T-helper 17 cell (primary cell): ENCODE measurements at regions not wholly inside any gene's neighbourhood (a gene's known extent, or its start where the extent isn't known, plus 50 kb on each side); places are given as distances from the start of the nearest gene placed in this dataset.
A peak's percentile ranks its signal among the peaks of the same experiment; 100 is the strongest.

Experiments used
- ATAC-seq: fragments of 150-1000 bp; cut with Tn5 transposase; 2 replicates; pipeline ENCODE4 v1.10.0; 2021; ENCODE audit warnings: mild to moderate bottlenecking, moderate library complexity
- DNase-seq, 3 donors: peaks; one replicate each; pipeline versions ENCODE4 v3.0.0 to v3.0.0-alpha.2; 2020 to 2021
- H3K9me3 ChIP-seq: one replicate; pipeline ENCODE4 v1.7.0; 2013; ENCODE audit warnings: low read length, mild to moderate bottlenecking; ENCODE audit not compliant: control insufficient read depth, poor library complexity, severe bottlenecking
- H3K27ac Mint-ChIP-seq: one replicate; pipeline ENCODE4 v1.8.0; 2022; ENCODE audit warnings: mild to moderate bottlenecking, moderate library complexity, mixed read lengths
- H3K27me3 Mint-ChIP-seq: one replicate; pipeline ENCODE4 v1.8.0; 2022; ENCODE audit warnings: mixed read lengths
- H3K36me3 Mint-ChIP-seq: one replicate; pipeline ENCODE4 v1.8.0; 2022; ENCODE audit warnings: low read depth, mixed read lengths
- H3K4me1 Mint-ChIP-seq: one replicate; pipeline ENCODE4 v1.8.0; 2022; ENCODE audit warnings: mild to moderate bottlenecking, mixed read lengths
- H3K4me3 Mint-ChIP-seq: one replicate; pipeline ENCODE4 v1.8.0; 2022; ENCODE audit warnings: mild to moderate bottlenecking, moderate library complexity, mixed read lengths

- no peak for ATAC-seq
Observed at GRCh38 chr16:14002416-14002990, 68.6 kb upstream of the MRTFB start.

GRCh38 chr16:14003074-14003570 lies 68.0 kb upstream of the MRTFB start:
- Mint-ChIP-seq H3K27me3 (peaks cover 40% of the 10 kb centered on the region), H3K4me1 (peaks cover 9% of the 10 kb centered on the region), H3K27ac (peak overlapping the region; percentile 2), H3K36me3 (no peaks in the 10 kb centered on the region), H3K4me3 (no peak overlapping the region)
- ATAC-seq (no peak), DNase-seq (no peak)
- no peaks in the 10 kb centered on the region for H3K9me3 ChIP-seq

More at GRCh38 chr16:14002416-14002990, 68.6 kb upstream of the MRTFB start:
- no peak for DNase-seq
- Mint-ChIP-seq H3K4me1 (peaks cover 13% of the 10 kb centered on the region), H3K4me3 (no peak overlapping the region), H3K36me3 (no peaks in the 10 kb centered on the region), H3K27me3 (peaks cover 34% of the 10 kb centered on the region), H3K27ac (peak overlapping the region; percentile 2)
- H3K9me3 ChIP-seq = no peaks in the 10 kb centered on the region

GRCh38 chr16:14004031-14004728 lies 66.9 kb upstream of the MRTFB start:
- no peaks in the 10 kb centered on the region for H3K9me3 ChIP-seq
- Mint-ChIP-seq H3K36me3 (no peaks in the 10 kb centered on the region), H3K27me3 (peaks cover 44% of the 10 kb centered on the region), H3K27ac (no peak overlapping the region), H3K4me3 (no peak overlapping the region), H3K4me1 (peaks cover 7% of the 10 kb centered on the region)
- ATAC-seq (no peak), DNase-seq (no peak)

GRCh38 chr16:14004729-14005315 lies 66.3 kb upstream of the MRTFB start:
- H3K9me3 ChIP-seq = no peaks in the 10 kb centered on the region
- Mint-ChIP-seq H3K36me3 (no peaks in the 10 kb centered on the region), H3K4me1 (peaks cover 7% of the 10 kb centered on the region), H3K27ac (no peak overlapping the region), H3K4me3 (no peak overlapping the region), H3K27me3 (peaks cover 50% of the 10 kb centered on the region)
- DNase-seq = no peak
- ATAC-seq = no peak

GRCh38 chr16:14005335-14005734 lies 65.8 kb upstream of the MRTFB start:
- no peaks in the 10 kb centered on the region for H3K9me3 ChIP-seq
- Mint-ChIP-seq H3K4me1 (peaks cover 7% of the 10 kb centered on the region), H3K4me3 (no peak overlapping the region), H3K36me3 (no peaks in the 10 kb centered on the region), H3K27me3 (peaks cover 53% of the 10 kb centered on the region), H3K27ac (no peak overlapping the region)
- ATAC-seq (no peak), DNase-seq (no peak)

GRCh38 chr16:14007450-14007849 lies 63.7 kb upstream of the MRTFB start:
- Mint-ChIP-seq H3K4me1 (peaks cover 9% of the 10 kb centered on the region), H3K4me3 (no peak overlapping the region), H3K27me3 (peaks cover 43% of the 10 kb centered on the region), H3K36me3 (no peaks in the 10 kb centered on the region), H3K27ac (no peak overlapping the region)
- ATAC-seq (no peak), DNase-seq (no peak)
- H3K9me3 ChIP-seq = no peaks in the 10 kb centered on the region

- ATAC-seq (no peak), DNase-seq (no peak)
- H3K4me3 Mint-ChIP-seq = no peak overlapping the region
- H3K36me3 Mint-ChIP-seq = no peaks in the 10 kb centered on the region
- H3K4me1 Mint-ChIP-seq = peaks cover 4% of the 10 kb centered on the region
- peaks cover 34% of the 10 kb centered on the region for H3K27me3 Mint-ChIP-seq
- H3K9me3 ChIP-seq = no peaks in the 10 kb centered on the region
- H3K27ac Mint-ChIP-seq = no peak overlapping the region
Observed at GRCh38 chr16:14011001-14011400, 60.1 kb upstream of the MRTFB start.

GRCh38 chr16:14011846-14012245 lies 59.3 kb upstream of the MRTFB start:
- no peak for DNase-seq
- H3K27me3 Mint-ChIP-seq = peaks cover 34% of the 10 kb centered on the region
- H3K9me3 ChIP-seq = no peaks in the 10 kb centered on the region
- H3K4me3 Mint-ChIP-seq = no peak overlapping the region
- no peaks in the 10 kb centered on the region for H3K36me3 Mint-ChIP-seq
- peaks cover 4% of the 10 kb centered on the region for H3K4me1 Mint-ChIP-seq
- H3K27ac Mint-ChIP-seq = no peak overlapping the region
- no peak for ATAC-seq

- DNase-seq (no peak), ATAC-seq (no peak)
- Mint-ChIP-seq H3K27me3 (peaks cover 27% of the 10 kb centered on the region), H3K4me1 (peaks cover 2% of the 10 kb centered on the region), H3K36me3 (no peaks in the 10 kb centered on the region), H3K4me3 (no peak overlapping the region), H3K27ac (no peak overlapping the region)
- H3K9me3 ChIP-seq = no peaks in the 10 kb centered on the region
Observed at GRCh38 chr16:14013145-14013570, 58.0 kb upstream of the MRTFB start.

GRCh38 chr16:14013571-14014283 lies 57.4 kb upstream of the MRTFB start:
- H3K9me3 ChIP-seq = no peaks in the 10 kb centered on the region
- no peak for ATAC-seq
- peaks cover 24% of the 10 kb centered on the region for H3K27me3 Mint-ChIP-seq
- no peak for DNase-seq
- no peak overlapping the region for H3K27ac Mint-ChIP-seq
- H3K4me1 Mint-ChIP-seq = peaks cover 2% of the 10 kb centered on the region
- H3K4me3 Mint-ChIP-seq = no peak overlapping the region
- no peaks in the 10 kb centered on the region for H3K36me3 Mint-ChIP-seq

GRCh38 chr16:14014284-14014625 lies 56.9 kb upstream of the MRTFB start:
- Mint-ChIP-seq H3K4me1 (peaks cover 2% of the 10 kb centered on the region), H3K27ac (no peak overlapping the region), H3K27me3 (peaks cover 23% of the 10 kb centered on the region), H3K4me3 (no peak overlapping the region), H3K36me3 (no peaks in the 10 kb centered on the region)
- no peaks in the 10 kb centered on the region for H3K9me3 ChIP-seq
- ATAC-seq = no peak
- DNase-seq = no peak

GRCh38 chr16:14015033-14015432 lies 56.1 kb upstream of the MRTFB start:
- no peaks in the 10 kb centered on the region for H3K36me3 Mint-ChIP-seq
- no peak for DNase-seq
- H3K4me3 Mint-ChIP-seq = no peak overlapping the region
- no peaks in the 10 kb centered on the region for H3K9me3 ChIP-seq
- ATAC-seq = no peak
- H3K27me3 Mint-ChIP-seq = peaks cover 15% of the 10 kb centered on the region
- H3K4me1 Mint-ChIP-seq = peaks cover 2% of the 10 kb centered on the region
- no peak overlapping the region for H3K27ac Mint-ChIP-seq

GRCh38 chr16:14015461-14015860 lies 55.7 kb upstream of the MRTFB start:
- no peak overlapping the region for H3K27ac Mint-ChIP-seq
- DNase-seq (no peak), ATAC-seq (no peak)
- H3K27me3 Mint-ChIP-seq = peaks cover 15% of the 10 kb centered on the region
- H3K4me1 Mint-ChIP-seq = peaks cover 2% of the 10 kb centered on the region
- H3K9me3 ChIP-seq = no peaks in the 10 kb centered on the region
- H3K36me3 Mint-ChIP-seq = no peaks in the 10 kb centered on the region
- no peak overlapping the region for H3K4me3 Mint-ChIP-seq
